Dendritic cell treated with granulocyte-macrophage colony-stimulating factor and Interleukin-4, amounts not matched to agents 40 ng/mL and 50 ng/mL, for 4 days (primary cell): ENCODE measurements at regions not wholly inside any gene's neighbourhood (a gene's known extent, or its start where the extent isn't known, plus 50 kb on each side); places are given as distances from the start of the nearest gene placed in this dataset.

Source experiments
- H3K27ac Mint-ChIP-seq: one replicate; pipeline ENCODE4 v1.8.0; 2022; ENCODE audit warnings: mild to moderate bottlenecking, mixed read lengths
- H3K27me3 Mint-ChIP-seq: one replicate; pipeline ENCODE4 v1.8.0; 2022; ENCODE audit warnings: mild to moderate bottlenecking, mixed read lengths
- H3K36me3 Mint-ChIP-seq: one replicate; pipeline ENCODE4 v1.8.0; 2022; ENCODE audit warnings: low read depth, mixed read lengths
- H3K4me1 Mint-ChIP-seq: one replicate; pipeline ENCODE4 v1.8.0; 2022; ENCODE audit warnings: low read depth, mixed read lengths
- H3K4me3 Mint-ChIP-seq: one replicate; pipeline ENCODE4 v1.8.0; 2022; ENCODE audit warnings: mild to moderate bottlenecking, moderate library complexity, mixed read lengths
- H3K9me3 Mint-ChIP-seq: one replicate; pipeline ENCODE4 v1.8.0; 2022; ENCODE audit warnings: mixed read lengths
- intact Hi-C: fragments of 100-400 bp; cut with micrococcal nuclease; formaldehyde crosslinking; loops from one replicate; pipeline ENCODE4 v1.15.0; 2022

DNA sequence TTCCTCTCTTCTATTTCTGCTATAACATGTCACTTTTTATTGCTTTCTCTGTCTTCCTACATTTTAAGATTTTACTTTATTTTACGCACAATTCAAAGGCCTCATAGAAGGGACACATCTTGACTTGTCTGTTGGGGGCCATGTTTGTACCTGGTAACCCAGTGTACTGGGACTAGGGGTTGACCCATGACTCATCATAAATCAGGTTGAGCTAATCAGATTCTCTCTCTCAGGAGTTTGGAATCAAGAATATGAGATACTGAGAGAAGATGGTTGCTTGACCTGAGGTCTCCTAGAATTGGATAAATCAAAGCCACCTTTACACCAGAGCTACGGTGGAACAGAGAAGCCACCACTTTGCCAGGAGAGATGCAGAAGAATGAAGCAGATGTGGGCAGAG lies 153.0 kb downstream of the UXS1 start:
- no peak overlapping the region for H3K27ac Mint-ChIP-seq
- intact Hi-C loops: no loop called here
- H3K27me3 Mint-ChIP-seq: no peaks in the 10 kb centered on the region
- H3K9me3 Mint-ChIP-seq: no peaks in the 10 kb centered on the region
- H3K4me1 Mint-ChIP-seq: no peaks in the 10 kb centered on the region
- no peak overlapping the region for H3K4me3 Mint-ChIP-seq
- H3K36me3 Mint-ChIP-seq: no peaks in the 10 kb centered on the region

DNA sequence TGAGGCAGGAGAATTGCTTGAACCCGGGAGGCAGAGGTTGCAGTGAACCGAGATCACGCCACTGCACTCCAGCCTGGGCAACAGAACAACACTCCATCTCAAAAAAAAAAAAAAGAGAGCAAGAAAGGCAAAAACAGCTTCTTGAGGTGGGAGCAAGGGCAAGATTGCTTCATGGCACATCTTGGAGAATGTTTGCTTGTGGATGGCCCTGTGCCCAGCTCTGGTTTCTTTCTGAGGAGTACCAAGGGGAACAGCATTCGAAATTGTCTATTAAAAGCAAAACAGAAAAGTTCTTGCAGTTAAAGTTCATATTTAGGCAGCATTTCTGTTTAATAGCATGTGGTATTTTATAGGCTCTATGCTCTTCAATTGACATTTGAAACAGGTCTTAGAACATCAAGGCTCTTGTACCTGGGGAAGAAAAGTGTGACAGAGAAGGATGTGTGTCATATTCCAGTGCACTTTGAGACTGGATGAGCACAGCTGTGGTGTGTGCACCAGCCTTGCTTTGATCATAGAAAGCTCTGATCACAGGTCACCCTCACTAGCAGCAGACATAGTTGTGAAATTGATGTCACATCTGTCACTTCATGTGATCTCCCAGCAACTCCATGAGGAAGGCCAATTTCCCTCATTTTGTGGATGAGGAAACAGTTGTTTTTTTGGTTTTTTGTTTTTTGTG lies 154.3 kb downstream of the UXS1 start:
- Mint-ChIP-seq H3K27ac (no peak overlapping the region), H3K9me3 (no peaks in the 10 kb centered on the region), H3K27me3 (no peaks in the 10 kb centered on the region), H3K36me3 (no peaks in the 10 kb centered on the region), H3K4me3 (no peak overlapping the region), H3K4me1 (no peaks in the 10 kb centered on the region)
- intact Hi-C loops: no loop called here

DNA sequence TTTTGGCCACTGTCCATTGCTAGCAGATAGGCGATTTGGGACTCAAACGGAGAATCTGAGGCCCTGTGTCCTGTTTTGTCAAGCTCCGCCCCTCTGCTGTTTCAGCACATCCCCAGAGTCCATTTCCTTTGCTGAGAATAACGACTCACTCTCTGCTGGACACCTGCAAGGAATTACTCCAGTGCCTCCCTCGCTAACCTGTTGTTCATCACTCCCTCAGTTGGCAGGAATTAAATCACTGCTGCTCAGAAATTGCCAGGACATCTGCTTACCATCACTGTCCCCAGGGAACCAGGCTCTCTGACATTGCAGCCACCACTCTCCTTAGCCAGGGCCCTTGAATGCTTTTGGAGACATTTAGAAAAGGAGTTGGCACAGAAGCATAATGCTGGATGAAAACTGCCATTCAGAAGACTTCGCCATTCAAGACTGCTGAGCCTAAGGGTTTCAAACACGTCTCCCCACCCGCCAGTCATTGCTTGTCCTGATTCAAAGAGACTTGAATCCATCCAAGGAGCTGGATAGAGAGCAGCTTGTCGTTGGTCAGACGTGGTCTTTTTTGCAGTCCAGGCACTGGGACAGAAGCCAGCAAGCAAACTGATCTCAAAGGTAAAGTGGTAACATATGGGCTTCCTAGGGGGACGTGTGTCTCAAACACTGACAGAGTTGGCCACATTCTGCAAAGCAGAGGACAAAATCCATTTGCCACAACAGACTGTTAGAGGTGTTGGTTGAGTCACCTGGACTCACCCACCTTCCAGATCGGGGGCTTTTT lies 155.3 kb downstream of the UXS1 start:
- Mint-ChIP-seq H3K4me3 (no peak overlapping the region), H3K27ac (no peak overlapping the region), H3K36me3 (no peaks in the 10 kb centered on the region), H3K4me1 (no peaks in the 10 kb centered on the region), H3K27me3 (no peaks in the 10 kb centered on the region), H3K9me3 (no peaks in the 10 kb centered on the region)
- intact Hi-C loops: no loop called here

DNA sequence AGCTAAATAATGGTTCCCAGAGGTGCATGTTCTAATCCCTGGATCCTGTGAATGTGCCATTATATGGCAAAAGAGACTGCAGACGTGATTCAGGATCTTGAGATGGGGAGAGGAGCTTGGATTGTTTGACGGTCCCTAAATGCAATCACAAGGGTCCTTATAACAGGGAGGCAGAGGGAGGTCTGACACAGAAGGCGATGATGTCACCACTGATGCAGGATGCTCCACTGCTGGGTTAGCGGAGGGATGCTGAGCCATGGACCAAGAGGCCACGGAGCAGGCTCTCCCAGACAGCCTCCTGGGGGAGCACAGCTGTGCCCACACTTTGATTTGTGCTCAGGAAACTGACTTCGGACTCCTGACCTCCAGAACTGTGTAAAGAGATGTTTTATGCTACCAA lies 156.2 kb downstream of the UXS1 start:
- Mint-ChIP-seq H3K4me3 (no peak overlapping the region), H3K27ac (no peak overlapping the region), H3K27me3 (no peaks in the 10 kb centered on the region), H3K9me3 (no peaks in the 10 kb centered on the region), H3K4me1 (no peaks in the 10 kb centered on the region), H3K36me3 (no peaks in the 10 kb centered on the region)
- intact Hi-C loops: no loop called here

DNA sequence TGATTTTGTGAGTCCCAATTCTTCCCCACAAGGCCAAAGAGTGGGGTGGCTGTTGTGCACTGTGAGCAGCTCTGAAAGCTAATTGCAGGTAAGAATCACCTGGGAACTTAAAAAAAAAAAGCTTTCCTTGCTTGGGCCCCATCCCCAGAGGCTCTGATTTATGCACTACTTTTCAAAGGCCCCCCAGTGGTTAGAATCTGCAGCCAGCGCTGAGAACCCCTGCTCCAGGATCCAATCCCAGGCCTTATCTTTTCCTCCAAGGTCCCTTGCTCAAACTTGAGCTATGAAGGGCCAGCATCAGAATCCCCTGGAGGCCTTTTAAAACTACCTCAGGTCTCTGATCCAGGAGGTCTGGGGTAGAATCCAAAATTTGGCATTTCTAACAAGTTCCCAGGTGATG lies 156.8 kb downstream of the UXS1 start:
- Mint-ChIP-seq H3K27ac (no peak overlapping the region), H3K36me3 (no peaks in the 10 kb centered on the region), H3K9me3 (no peaks in the 10 kb centered on the region), H3K4me3 (no peak overlapping the region), H3K27me3 (no peaks in the 10 kb centered on the region), H3K4me1 (no peaks in the 10 kb centered on the region)
- intact Hi-C loops: no loop called here

DNA sequence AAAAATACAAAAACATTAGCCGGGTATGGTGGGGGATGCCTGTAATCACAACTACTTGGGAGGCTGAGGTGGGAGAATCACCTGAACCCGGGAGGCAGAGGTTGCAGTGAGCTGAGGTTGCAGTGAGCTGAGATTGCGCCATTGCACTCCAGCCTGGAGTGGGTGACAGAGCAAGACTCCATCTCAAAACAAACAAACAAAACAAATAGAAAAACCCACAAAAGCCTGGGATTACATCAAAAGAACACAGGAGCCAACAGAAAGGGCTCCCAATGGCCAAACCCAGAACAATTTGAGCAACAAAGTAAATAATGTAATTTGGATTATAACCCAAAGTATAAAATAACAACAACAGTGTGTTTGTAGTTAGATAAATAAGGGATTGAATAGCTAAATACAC lies 159.8 kb downstream of the UXS1 start:
- intact Hi-C loops: no loop called here

DNA sequence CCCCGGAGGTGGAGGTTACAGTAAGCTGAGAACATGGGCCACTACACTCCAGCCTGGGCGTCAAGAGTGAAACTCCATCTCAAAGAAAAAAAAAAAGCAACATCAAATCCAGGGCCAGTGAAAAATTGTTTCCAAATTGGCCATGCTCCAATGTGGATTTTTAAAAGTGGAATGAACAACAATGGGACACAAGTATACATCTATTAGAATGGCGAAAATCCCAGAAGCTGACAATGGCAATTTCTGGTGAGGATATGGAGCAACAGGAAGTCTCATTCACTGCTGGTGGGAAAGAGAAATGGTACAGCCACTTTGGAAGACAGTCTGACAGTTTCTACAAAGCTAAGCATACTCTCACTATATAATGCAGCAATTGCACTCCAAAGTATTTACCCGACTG lies 161.4 kb downstream of the UXS1 start:
- H3K9me3 Mint-ChIP-seq: no peaks in the 10 kb centered on the region

More for the DNA sequence above, 159.8 kb downstream of the UXS1 start:
- Mint-ChIP-seq H3K4me3 (no peak overlapping the region), H3K27me3 (no peaks in the 10 kb centered on the region), H3K4me1 (no peaks in the 10 kb centered on the region), H3K27ac (no peak overlapping the region), H3K9me3 (no peaks in the 10 kb centered on the region), H3K36me3 (no peaks in the 10 kb centered on the region)

DNA sequence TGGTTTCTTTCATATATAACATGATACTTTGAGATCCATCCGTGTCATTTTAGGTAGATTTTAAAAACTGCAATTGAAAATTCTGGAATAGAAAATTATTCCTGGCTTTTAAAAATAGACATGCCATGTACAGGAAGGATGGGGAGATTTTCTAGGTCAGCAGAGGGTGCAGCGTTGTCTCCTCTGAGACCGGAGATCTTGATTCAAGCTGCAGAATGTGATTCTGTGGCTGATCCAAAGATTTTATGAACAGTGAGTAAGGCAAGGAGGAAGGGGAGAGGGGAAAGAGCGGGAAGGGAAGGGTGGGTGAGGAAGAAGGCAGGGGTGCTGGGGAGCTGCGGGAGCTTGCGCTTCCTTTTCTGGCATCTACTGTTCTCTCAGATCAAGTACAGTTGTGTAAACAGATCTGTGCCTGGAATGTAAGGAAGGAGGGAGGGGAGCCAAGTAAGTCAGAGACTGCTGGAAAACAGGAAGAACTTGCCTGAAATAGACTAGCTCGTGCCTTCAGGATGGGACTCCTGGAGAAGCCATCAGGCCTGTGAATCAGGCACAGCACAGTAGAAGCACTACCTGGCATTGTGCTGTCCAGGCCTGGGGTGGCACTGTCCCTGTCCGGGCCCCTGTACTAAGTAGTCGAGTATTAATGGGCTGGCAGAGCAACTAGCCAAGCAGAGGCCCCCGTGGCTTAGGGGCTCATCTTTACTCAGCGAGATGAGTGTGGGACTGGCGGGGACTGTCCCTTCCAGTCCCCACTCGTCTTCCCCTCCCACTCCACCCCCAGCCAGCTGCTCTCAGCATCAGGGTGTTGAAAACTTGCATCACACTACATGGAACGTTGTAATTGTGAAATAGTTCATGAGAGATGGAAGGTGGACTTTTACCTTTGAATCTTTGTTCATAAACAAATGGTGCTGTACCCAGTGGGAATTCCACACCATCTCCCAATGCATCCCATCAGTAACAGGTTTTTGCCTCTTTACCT lies 163.5 kb downstream of the UXS1 start:
- no peak overlapping the region for H3K27ac Mint-ChIP-seq
- intact Hi-C loops: no loop called here
- H3K9me3 Mint-ChIP-seq: no peaks in the 10 kb centered on the region

More for the DNA sequence above, 161.4 kb downstream of the UXS1 start:
- Mint-ChIP-seq H3K27ac (no peak overlapping the region), H3K36me3 (no peaks in the 10 kb centered on the region), H3K27me3 (no peaks in the 10 kb centered on the region), H3K4me1 (no peaks in the 10 kb centered on the region), H3K4me3 (no peak overlapping the region)
- intact Hi-C loops: no loop called here

DNA sequence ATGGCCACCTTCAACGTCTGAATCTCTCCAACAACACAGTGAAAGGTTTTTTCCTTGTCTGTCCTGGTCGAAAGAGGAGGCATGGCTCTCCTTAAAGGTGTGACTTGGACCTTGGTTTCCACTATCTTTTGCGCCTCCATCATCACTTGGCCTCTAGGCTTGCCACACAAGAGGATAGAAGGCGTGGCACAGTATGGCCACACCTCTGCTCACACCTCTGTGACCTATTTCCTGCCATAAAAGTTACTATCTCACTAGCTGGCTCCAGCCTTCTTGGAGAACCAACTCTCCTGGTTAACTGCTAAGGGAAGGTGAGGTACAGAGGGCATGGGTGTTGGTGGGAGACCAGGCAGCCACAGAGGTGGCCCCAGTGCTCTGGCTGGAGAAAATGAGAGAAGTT lies 165.9 kb downstream of the UXS1 start:
- H3K36me3 Mint-ChIP-seq: no peaks in the 10 kb centered on the region
- no peak overlapping the region for H3K4me3 Mint-ChIP-seq
- no peak overlapping the region for H3K27ac Mint-ChIP-seq
- H3K27me3 Mint-ChIP-seq: no peaks in the 10 kb centered on the region
- no peaks in the 10 kb centered on the region for H3K4me1 Mint-ChIP-seq
- intact Hi-C loops: no loop called here
- no peaks in the 10 kb centered on the region for H3K9me3 Mint-ChIP-seq

More for the DNA sequence above, 163.5 kb downstream of the UXS1 start:
- Mint-ChIP-seq H3K4me1 (no peaks in the 10 kb centered on the region), H3K27me3 (no peaks in the 10 kb centered on the region), H3K4me3 (no peak overlapping the region), H3K36me3 (no peaks in the 10 kb centered on the region)

DNA sequence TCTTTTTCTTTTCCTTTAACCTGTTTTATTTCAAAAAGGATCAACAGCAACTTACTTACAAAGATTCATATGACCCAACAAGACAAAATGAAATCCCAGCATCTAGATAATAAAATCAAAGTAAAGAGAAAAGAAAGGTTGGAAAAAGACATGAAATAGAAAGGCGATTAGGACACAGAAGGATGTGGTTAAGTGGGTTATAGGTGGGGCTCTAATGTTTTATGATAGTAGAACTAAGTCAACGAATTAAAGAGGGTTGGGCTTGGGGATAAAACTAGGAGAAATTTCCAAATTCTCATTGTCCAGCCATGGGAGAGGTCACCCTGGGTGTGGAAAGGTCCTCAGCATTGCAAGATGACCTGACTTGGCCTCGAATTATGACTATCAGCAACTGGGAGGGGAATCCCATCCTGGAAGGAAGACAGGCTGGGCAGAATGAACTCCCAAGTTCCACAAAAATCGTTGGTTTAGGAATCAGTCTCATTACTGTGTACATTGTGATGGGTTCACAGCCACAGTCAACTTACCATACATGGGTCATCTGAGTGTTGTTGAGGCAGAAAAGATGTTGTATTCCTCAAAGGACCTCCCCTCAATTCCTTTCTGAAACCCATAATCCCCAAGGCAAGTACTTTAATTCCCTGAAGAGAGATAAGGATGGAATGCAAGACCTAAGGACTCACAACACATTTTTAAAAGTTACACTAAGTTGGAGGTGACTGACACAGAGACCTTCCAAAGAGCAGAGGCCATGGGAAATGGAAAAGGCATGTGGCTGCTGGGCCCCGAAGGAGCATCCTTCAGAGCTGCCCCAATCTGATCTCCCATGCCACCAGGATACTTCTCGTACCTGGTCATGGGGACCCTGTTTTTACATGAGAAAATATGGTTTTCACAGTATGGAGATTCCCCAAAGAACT lies 167.6 kb downstream of the UXS1 start:
- H3K27me3 Mint-ChIP-seq: no peaks in the 10 kb centered on the region
- no peaks in the 10 kb centered on the region for H3K4me1 Mint-ChIP-seq
- intact Hi-C loops: no loop called here
- no peak overlapping the region for H3K27ac Mint-ChIP-seq
- no peaks in the 10 kb centered on the region for H3K36me3 Mint-ChIP-seq
- H3K9me3 Mint-ChIP-seq: no peaks in the 10 kb centered on the region
- no peak overlapping the region for H3K4me3 Mint-ChIP-seq

DNA sequence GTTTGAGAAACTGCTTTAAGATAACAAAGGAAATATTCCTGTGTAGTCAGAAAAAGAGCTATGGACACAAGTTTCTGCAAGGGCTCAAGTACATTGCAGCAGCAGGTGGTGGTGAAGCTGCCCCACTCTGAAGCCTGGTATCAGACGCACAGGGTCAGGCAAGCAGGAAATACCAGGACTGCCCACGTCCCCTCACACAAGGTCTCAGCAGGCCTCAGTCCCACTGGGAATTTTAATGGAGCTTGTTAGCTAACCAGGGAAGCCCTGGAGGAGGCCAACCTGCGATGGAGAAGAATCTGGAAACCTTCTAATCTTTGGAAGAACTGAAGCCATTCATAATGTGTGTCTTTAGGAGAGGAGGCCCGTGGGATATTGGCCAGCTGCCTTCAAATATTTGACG lies 168.3 kb downstream of the UXS1 start:
- no peaks in the 10 kb centered on the region for H3K27me3 Mint-ChIP-seq
- H3K4me1 Mint-ChIP-seq: no peaks in the 10 kb centered on the region
- no peak overlapping the region for H3K27ac Mint-ChIP-seq

DNA sequence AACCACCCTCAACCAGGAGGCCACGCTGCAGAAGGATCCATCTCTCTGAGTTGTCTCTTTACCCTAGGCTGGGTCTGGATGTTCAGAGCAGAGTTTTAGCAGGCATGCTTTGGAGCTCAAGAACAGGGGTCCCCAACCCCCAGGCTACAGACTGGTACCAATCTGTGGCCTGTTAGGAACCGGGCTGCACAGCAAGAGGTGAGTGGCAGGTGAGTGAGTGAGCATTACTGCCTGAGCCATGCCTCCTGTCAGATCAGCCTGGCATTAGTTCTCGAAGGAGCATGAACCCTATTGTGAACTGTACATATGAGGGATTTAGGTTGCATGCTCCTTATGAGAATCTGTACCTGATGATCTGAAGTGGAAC lies 172.5 kb downstream of the UXS1 start:
- Mint-ChIP-seq H3K9me3 (no peaks in the 10 kb centered on the region), H3K27me3 (no peaks in the 10 kb centered on the region), H3K4me1 (no peaks in the 10 kb centered on the region), H3K4me3 (no peak overlapping the region), H3K36me3 (no peaks in the 10 kb centered on the region), H3K27ac (no peak overlapping the region)
- intact Hi-C loops: no loop called here

More for the DNA sequence above, 168.3 kb downstream of the UXS1 start:
- H3K36me3 Mint-ChIP-seq: no peaks in the 10 kb centered on the region
- H3K4me3 Mint-ChIP-seq: no peak overlapping the region
- H3K9me3 Mint-ChIP-seq: no peaks in the 10 kb centered on the region
- intact Hi-C loops: no loop called here
